NCI-H748 (cell line): ENCODE measurements at regions not wholly inside any gene's neighbourhood (a gene's known extent, or its start where the extent isn't known, plus 50 kb on each side); places are given as distances from the start of the nearest gene placed in this dataset.
"Not testable (repeated sequence)": the region's sequence is repeated elsewhere in the genome, so short reads cannot be mapped to it uniquely, and the experiment has no call there.

Experiments
- DNase-seq: peaks from one replicate; lab custom pipeline; 2025; ENCODE audit not compliant: unreplicated experiment; lab: John Stamatoyannopoulos, UW

DNA sequence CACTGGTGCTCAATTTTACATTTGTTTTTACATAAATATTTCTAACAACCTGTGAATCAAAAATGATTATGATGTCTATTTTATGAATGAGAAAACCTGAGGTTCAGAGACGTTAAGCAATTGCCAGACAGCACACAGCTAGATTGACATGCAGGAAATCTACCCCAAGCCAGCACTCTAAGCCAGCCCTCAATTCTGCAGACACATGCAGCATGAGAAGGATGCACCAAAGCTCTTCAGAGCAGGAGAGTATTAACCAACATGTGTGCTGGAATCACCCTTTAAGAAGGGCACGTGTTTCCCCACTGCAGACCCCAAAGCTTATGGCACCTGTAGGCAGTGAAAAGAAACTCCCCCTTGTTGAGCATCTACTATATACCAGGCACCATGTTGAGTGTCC lies 126.1 kb upstream of the ARHGEF3 start:
- DNase-seq = no peak

DNA sequence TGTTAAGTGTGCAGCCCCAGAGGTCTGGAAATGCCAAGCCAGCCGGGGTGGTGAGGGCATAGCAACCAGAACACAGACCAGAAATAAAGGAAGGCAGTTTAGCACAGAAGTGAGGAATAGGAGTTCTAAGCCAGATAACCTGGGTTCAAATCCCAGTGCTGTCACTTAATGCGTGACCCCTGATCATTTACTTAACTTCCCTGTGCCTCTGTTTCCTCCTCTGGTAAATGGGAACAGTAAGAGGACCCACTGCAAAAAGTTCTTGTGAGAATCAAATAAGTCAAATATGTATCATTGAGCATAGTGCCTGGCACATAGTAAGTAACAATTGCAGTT lies 125.2 kb upstream of the ARHGEF3 start:
- no peak for DNase-seq

DNA sequence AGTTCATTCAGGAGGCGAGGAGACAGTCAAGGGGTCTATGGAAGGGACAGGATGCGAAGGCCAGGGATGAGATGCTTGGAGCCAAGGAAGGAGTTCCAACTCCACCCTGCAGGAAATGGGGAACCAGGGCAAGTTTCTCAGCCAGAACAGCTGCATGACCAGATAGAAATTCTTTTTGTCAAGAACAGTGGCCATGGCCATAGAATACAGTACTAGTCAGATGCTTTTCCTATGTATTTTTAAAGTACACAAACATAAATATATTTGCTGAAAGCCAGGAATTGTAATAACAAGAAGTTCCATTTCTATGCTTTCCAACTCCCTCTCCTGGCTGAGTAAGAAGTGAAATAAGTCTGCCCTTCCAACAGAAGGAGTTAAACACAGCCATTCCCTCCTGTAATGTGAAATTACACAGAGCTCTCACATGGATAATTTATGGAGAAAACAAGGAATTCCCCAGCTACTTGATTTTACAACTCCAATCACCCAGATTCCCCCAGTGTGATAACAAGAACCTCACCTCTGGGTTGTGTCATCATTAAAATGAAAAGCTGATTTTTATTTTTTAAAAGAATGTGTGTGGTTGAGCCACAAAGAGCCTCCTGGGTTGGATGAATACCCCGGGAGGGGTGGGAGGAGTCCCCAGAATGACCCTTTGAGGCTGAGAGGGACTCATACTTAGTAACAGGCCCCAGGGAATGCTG lies 124.6 kb upstream of the ARHGEF3 start:
- DNase-seq = no peak

DNA sequence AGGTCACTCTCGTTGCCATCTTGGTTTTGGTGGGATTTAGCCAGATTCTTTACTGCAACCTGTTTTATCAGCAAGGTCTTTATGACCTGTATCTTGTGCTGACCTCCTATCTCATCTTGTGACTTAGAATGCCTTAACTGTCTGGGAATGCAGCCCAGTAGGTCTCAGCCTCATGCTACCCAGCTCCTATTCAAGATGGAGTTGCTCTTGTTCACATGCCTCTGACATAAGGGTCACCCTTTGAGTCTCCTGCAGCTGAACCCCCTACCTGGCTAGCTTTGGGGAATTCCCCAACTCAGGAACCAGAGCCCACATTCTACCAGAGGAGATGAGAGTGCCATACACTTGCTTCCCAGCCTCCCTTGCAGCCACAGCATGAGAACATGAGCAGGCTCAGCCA lies 123.0 kb upstream of the ARHGEF3 start:
- not testable (repeated sequence) for DNase-seq

DNA sequence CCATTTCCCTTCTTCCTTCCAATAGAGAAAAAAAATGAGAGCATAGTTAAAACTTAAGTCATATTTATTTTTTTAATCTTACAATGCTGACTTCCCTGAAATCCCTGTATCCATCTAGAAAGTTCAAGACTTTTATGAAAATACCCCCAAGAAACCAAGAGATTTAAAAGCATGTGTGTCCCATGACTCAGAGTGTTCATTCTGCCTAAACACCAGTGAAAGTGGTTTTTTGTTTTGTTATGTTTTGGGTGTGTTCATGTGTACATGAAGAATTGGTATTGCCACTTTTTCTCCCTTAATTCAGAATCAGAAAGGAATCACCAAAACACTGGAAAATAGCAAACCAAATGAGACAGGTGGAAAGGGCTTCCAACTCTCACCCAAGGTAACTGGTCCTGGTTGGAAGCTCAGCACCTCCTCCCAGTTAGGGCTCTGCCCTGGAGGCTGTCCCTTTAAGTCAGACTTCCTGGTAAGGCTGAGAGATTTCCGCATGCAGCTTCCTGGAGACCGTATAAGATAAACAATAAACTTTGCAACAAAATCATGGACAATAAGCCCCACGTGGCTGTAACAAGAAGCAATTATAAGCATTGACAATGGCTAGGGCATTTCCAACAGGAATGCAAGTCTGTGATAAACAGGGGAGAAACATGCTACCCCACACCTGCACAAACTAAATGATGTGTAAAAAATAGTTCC lies 121.9 kb upstream of the ARHGEF3 start:
- peak; percentile 65 for DNase-seq

DNA sequence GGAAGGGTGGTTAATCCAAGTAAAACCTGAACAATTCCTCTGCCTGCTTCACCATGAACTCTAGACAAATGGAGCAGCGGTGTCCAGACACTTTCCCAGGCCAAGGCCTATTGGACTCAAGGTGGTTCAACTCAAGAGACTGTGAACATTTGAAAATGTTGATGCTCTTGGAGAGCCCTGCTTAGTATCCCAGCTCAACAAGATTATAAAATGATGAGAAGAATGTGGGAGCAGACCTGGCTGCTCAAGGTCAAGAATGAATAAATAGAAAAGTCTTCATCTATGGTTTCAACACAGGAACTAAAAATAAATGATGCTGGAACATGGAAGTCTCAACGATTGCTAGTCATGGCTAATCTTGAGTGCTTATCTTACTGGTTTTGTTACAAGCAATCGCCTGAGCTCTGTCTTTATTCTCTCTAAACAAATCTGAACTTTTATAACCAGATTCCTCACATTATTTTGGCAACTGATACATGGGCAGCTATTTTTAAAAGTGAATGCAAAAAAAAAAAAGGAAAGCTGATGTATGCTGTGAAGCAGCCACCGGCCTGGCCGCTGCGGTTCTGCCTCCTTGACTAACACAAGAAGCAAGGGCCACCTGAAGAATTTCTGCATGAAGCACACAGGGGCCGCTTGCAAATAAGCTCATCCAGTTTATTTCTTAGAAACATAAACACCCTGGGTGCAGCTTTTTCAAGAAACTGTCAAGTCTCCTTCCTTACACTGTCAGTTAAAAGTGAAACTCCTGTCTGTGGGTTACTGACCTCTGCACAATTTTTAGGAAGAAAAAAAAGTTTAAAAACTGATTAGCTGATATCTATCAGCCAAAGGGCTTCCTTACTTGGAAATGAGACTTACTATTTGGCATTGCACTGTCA lies 120.1 kb upstream of the ARHGEF3 start:
- DNase-seq = no peak

DNA sequence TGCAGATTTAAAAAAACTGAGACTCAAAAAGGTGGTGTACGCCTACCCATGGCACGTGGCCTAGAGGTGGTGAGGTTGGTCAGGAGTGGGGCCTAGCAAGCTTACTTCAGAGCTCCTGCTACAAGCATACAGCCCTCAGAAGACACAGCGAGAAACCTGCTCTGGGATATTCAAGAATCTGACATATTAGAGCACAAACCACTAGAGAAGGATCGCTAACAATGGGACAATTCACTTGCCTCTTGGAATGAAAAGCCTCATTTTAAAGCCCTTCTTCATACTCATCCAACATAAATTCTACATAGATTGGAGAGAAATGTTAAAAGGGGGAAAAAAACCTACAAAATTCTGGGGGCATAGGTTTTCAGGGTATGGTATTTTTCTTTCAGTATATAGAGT lies 118.0 kb upstream of the ARHGEF3 start:
- no peak for DNase-seq

DNA sequence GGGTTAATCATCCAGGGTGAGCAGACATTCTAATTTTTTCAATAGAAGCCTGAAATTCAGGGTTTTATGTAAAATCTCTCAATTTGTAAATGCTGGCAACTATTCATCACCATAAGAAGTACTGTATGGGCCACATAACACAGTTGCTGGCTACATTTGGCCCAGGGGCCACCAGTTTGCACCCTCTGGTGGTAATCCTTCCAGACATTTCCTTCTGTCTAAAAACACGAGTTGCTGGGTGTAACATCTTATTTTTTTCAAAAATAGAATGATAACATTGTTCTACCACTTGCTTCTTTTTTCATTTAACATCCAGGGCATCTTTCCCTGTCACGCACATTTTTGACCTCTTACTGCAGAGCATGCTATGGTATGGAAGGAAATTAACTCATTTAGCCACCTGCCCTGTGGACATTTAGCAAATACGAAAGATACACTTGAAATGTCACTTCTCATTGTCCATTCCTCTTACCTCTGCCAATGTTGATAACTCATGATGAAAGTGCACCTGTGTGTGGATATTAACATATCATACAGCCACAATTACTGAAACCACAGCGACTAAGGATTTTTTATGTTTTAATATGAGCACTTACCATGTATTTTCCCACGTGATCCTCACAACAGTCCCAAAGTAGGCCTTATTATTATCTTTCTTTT lies 117.5 kb upstream of the ARHGEF3 start:
- no peak for DNase-seq

DNA sequence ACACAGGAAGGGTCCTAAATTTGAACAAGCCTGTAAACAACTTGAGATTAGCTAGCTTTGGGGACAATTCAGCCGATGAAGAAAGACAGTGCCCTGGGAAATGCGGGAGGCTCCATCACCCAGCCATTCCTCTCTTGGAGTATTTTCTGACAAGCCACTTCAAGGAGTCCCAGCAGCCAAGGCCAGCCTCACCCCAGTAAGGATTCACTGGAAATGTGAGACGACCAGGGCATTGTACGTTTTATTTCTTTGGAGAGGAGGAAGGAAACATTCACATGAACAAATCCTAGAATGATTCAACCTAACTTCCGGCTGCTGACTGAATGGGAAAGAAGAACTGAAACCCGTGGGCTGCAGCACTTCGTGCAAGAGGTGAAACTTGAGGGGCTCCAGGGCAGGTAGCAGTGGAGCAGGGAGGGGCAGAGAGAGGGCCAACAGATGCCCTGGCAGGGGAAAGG lies 116.4 kb upstream of the ARHGEF3 start:
- DNase-seq = no peak

DNA sequence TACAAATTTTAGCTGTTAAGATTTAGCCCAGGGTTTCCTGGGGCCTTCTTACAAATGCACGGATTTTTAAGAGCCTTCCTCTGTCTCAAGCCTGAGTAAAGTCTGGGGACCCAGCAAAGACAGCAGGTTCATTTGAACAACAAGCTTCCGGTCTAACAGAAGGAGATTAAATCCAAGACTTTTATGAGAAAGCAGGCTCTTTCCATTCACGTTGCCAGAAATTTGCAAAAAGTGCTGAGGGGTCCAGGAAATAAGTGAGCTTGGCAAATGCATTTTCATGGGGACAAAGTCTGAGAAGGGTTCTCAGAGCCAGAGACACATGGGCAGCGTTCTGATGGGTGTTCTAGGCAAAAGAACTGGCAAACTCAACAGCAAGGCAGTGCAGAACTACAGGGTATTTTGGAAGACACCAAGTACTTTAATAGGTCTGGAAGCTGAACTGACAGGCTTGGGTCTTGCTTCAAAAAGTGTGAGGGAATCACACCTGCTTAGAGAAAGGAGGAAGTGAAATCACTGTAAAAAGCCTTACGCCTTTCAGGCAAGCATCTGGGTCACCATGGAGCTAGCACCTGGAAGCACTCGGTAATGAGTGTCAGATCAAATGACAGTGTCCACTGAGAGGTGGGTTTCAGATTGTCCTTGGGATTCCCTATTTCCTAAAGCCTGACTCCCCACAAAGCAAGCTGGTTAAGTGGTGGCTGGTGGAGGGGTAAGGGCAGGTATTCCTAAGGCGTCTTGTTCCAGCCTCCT lies 115.8 kb upstream of the ARHGEF3 start:
- DNase-seq = peak; percentile 58

DNA sequence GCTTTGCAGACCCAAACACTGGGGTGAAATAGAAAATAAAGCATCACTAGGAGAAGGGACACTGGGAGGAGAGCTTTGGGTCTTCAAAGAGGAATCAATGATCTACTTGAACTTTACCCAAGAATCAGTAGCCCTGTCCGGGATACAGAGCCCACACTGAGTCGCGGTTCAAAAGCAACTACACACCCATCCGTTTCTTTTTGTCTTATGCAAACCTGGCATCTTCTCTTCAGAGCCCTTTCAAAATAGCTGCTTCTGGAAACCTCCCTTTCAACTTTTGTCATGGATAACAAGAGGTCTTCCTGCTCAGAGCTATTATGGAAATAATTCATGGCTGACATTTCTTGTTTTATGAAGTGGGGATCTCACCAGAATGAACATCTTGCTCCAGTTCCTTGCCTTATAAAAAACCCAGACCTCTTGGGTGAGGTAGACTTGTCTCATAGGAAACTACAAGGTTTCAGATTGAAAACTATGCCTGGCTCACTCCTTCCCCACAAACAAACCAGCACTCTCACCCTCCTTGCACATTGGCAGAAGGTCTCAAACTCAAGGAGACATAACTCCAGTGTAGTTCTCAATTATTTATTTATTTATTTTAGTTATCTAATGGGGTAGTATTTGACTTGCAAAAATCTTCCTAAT lies 115.1 kb upstream of the ARHGEF3 start:
- DNase-seq = no peak

DNA sequence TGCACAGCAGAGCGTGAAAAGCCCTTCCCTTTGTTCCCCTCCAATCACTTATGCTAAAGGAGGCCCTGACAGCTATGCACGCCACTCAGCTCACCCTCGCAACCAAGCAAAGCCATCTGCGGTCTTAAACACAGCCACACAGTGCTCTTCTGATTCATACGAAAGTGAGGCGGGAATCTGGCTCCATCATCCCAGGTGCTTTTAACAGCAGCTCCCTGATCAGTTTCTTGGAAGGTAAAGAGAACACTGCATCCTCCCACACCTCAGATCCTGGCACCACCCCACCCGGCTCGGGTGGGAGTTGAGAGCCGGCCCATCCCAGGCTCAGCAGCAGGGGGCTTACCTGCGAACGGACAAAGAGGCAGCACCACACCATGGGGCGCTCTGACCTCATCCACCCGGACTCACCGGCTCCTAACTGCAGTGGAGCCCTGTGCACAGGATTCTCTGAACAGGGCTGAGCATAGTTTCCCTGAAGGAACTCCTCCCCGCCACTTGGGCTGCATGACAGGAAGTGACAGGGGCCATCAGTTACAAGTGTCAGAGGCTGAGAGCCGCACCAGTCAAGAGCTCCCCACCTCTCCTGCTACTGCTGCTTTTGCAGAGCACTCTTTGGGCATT lies 114.3 kb upstream of the ARHGEF3 start:
- no peak for DNase-seq

DNA sequence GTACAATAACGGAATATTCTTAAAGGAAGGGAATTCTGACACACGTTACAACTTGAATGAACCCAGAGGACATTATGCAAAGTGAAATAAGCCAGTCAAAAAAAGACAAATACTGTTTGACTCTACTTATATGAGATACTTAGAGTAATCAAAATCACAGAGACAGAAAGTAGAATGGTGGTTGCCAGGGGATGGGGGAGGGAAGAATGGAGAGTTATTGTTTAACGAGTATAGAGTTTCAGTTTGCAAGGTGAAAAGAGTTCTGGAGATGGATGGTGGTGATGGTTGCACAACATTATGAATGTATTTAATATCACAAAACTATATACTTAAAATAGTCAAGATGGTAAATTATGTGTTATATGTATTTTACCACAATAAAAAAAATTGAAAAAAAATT lies 112.9 kb upstream of the ARHGEF3 start:
- DNase-seq = no peak

DNA sequence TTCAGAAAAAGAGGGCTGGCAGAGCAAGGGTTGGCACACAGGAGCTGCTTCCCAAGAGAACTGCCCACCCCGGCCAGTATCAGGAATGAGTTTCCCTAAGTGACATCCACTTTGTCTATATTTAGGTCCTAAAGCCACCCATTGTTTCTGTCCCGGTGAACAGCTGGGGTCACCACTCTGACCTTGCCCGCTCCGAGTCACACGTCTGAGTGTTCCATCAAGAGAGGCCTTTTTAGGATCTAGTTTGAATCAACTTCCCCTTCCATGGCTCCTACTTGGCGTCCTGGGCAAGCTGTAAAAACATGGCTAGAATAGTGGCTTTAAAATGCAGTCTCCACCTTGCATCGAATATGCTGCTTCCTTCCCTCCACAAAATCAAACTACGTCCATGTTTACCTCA lies 109.6 kb upstream of the ARHGEF3 start:
- no peak for DNase-seq

DNA sequence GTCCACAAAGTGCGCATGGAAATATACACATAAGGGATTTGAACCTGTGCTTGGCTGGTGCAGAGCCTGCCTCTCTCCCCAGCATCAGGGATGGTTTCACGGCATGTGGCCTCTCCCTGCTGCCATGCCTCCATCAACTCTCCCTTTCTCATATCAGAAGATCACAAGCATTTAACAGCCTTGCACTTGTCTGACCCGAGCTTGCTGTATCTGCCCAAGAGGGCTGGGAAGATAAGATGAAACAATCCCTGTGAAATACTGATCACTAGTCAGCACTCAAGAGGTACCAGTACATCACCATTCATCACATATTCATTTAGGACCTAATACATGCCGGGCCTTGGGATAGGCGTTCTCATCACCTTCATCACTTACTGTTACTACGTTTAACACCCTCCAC lies 107.6 kb upstream of the ARHGEF3 start:
- no peak for DNase-seq

DNA sequence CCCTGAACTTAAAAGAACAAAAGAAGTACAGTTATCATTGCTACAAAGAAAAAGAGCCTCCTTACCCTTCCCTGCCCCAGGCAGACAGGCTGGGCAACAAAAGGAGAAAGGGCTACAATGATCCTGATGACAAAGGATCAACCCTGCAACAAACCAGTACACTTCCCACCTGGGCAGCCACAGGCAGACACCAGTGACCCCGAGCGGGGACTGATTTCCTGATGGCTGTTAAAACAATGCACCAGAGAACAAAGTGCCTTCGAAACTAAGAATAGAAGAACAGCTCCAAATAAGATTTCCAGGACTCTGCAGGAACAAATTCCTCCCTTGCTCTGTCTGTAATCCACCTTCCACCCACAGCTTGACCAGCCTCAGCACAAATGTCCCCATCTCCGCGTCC lies 106.3 kb upstream of the ARHGEF3 start:
- no peak for DNase-seq

DNA sequence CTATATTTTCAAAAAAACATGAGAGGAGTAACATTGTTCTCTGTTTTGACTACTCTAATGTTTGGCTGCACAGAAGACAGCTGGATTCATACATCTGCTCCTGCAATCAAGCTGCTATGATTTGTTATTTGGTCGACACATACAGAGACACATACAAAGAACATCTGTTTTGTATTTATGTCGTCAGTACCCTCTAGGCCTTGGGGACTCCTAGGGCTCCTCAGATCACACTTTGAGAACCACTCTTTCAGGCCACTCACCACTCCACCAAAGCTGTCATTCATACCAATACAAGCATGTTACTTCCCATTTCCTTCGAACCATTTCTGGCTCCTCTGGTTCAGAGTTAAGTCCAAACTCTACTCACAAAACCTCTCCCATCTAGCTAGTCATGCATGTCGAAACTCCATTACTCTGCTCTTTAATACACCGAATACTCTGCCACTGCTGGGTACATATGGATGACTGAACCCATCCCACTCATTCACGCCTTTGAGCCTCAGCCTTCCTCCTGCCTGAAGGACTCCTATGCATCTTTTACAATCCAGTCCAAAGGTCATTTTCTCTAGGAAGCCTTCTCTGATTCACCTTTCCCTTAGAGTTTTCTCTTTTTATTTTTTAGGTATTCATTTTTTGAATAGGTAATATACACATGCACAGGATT lies 102.9 kb upstream of the ARHGEF3 start:
- no peak for DNase-seq

DNA sequence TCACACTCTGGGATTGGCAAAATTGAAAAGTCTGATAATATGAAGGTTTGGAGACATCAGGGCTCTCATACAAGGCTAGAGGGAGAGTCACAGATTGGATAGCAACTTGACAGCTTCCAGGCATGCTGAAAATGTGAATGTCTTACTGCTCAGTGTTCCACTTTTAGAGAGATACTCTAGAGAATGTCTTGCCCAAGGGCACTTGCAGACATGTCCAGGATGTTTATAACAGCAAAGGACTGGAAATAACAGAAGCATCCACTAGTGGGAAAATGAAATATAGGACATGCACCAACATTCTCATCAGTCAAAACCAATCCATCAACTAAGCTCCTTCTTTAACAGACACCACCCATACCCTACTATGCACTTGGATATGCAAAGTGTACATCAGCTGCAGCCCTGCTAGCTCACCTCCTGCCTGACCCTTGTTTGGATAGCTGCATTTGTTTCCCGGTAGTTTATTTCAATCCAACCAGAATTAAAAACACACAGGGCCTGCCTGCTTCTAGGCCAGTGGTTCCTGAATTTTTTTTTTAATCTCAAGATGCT lies 101.6 kb upstream of the ARHGEF3 start:
- DNase-seq = no peak
